OCI-LY1 (cell line): ENCODE measurements at regions not wholly inside any gene's neighbourhood (a gene's known extent, or its start where the extent isn't known, plus 50 kb on each side); places are given as distances from the start of the nearest gene placed in this dataset.

Experiments used
- CTCF ChIP-seq: fragments of 200-600 bp; sonication (generic), shearing (Covaris generic); IDR thresholded peaks from 2 replicates; pipeline ENCODE4 v1.5.1; 2017; ENCODE audit warnings: mild to moderate bottlenecking, antibody characterized with exemption, low read length, moderate library complexity, mixed read lengths
- EZH2 ChIP-seq: fragments of 200-600 bp; sonication (generic), shearing (Covaris generic); IDR thresholded peaks from 2 replicates; pipeline ENCODE4 v1.8.0; 2017; ENCODE audit warnings: borderline replicate concordance, mixed run types, mild to moderate bottlenecking, antibody characterized with exemption, low read length, moderate library complexity, mixed read lengths

- TF ChIP-seq EZH2 (no peak), CTCF (no peak)
Measured at GRCh38 chr5:121692158-121692557, 159.5 kb upstream of the FTMT start.
